ENCODE measurements at regions not wholly inside any gene's neighbourhood (a gene's known extent, or its start where the extent isn't known, plus 50 kb on each side); places are given as distances from the start of the nearest gene placed in this dataset.

GRCh38 chr1:119250299-119250698 lies 109.8 kb upstream of the WARS2 start:
- no peak overlapping the region for H3K4me3 ChIP-seq (replicated peaks; ENCODE audit: insufficient read depth, low read length)
- H3K27me3 ChIP-seq (ENCODE audit: insufficient read depth, poor library complexity, severe bottlenecking) = no peaks in the 10 kb centered on the region
- TF ChIP-seq SPI1 (IDR thresholded peaks at IDR 0.05; ENCODE audit: borderline replicate concordance, low read depth) (no peak), REST (IDR thresholded peaks at IDR 0.05; ENCODE audit: insufficient replicate concordance, low read depth) (no peak), CTCF (IDR thresholded peaks at IDR 0.05; ENCODE audit: insufficient read depth, low read length) (no peak), POLR2AphosphoS5 (IDR thresholded peaks at IDR 0.05; ENCODE audit: low read depth) (no peak)
- H3K27ac ChIP-seq (replicated peaks) = no peak overlapping the region
- DNase-seq (ENCODE audit: low read depth in 1 of 2, low spot score in 1 of 2) = no peak

GRCh38 chr1:119251751-119252150 lies 111.3 kb upstream of the WARS2 start:
- TF ChIP-seq CTCF (IDR thresholded peaks at IDR 0.05; ENCODE audit: insufficient read depth, low read length) = no peak
- TF ChIP-seq REST (IDR thresholded peaks at IDR 0.05; ENCODE audit: insufficient replicate concordance, low read depth) = no peak
- no peak for TF ChIP-seq POLR2AphosphoS5 (IDR thresholded peaks at IDR 0.05; ENCODE audit: low read depth)
- no peak for TF ChIP-seq GABPA (IDR thresholded peaks at IDR 0.05; ENCODE audit: low read depth)
- no peak for TF ChIP-seq SPI1 (IDR thresholded peaks at IDR 0.05; ENCODE audit: borderline replicate concordance, low read depth)

GRCh38 chr1:119253366-119253765 lies 112.9 kb upstream of the WARS2 start:
- no peak overlapping the region for H3K27ac ChIP-seq (replicated peaks)

More at GRCh38 chr1:119251751-119252150, 111.3 kb upstream of the WARS2 start:
- H3K27me3 ChIP-seq (ENCODE audit: insufficient read depth, poor library complexity, severe bottlenecking) = no peaks in the 10 kb centered on the region
- no peak overlapping the region for H3K27ac ChIP-seq (replicated peaks)
- no peak for DNase-seq (ENCODE audit: low read depth in 1 of 2, low spot score in 1 of 2)
- no peak overlapping the region for H3K4me3 ChIP-seq (replicated peaks; ENCODE audit: insufficient read depth, low read length)

More at GRCh38 chr1:119253366-119253765, 112.9 kb upstream of the WARS2 start:
- Histone ChIP-seq H3K4me3 (replicated peaks; ENCODE audit: insufficient read depth, low read length) (no peak overlapping the region), H3K27me3 (ENCODE audit: insufficient read depth, poor library complexity, severe bottlenecking) (no peaks in the 10 kb centered on the region)
- no peak for TF ChIP-seq GABPA (IDR thresholded peaks at IDR 0.05; ENCODE audit: low read depth)
- TF ChIP-seq CTCF (IDR thresholded peaks at IDR 0.05; ENCODE audit: insufficient read depth, low read length) = no peak
- TF ChIP-seq SPI1 (IDR thresholded peaks at IDR 0.05; ENCODE audit: borderline replicate concordance, low read depth) = no peak
- TF ChIP-seq REST (IDR thresholded peaks at IDR 0.05; ENCODE audit: insufficient replicate concordance, low read depth) = no peak
- no peak for TF ChIP-seq POLR2AphosphoS5 (IDR thresholded peaks at IDR 0.05; ENCODE audit: low read depth)
- DNase-seq (ENCODE audit: low read depth in 1 of 2, low spot score in 1 of 2) = no peak

Measured in HL-60 (cell line).